Left forelimb (tissue), 1 donor: ENCODE measurements at regions not wholly inside any gene's neighbourhood (a gene's known extent, or its start where the extent isn't known, plus 50 kb on each side); places are given as distances from the start of the nearest gene placed in this dataset.
"Not testable (repeated sequence)": the region's sequence is repeated elsewhere in the genome, so short reads cannot be mapped to it uniquely, and the experiment has no call there.

Source experiments
- DNase-seq: peaks from one replicate; pipeline ENCODE4 v3.0.0-alpha.2; 2018; ENCODE audit warnings: low spot score

GRCh38 chr5:122600924-122601323 lies 174.0 kb upstream of the SNX2 start:
- no peak for DNase-seq

- no peak for DNase-seq
Measured at GRCh38 chr5:122602700-122603099, 172.2 kb upstream of the SNX2 start.

- DNase-seq: no peak
Measured at GRCh38 chr5:122605236-122605635, 169.6 kb upstream of the SNX2 start.

GRCh38 chr5:122607818-122608217 lies 167.1 kb upstream of the SNX2 start:
- DNase-seq: no peak

GRCh38 chr5:122608222-122608621 lies 166.7 kb upstream of the SNX2 start:
- no peak for DNase-seq

- DNase-seq: no peak
Measured at GRCh38 chr5:122611406-122611805, 163.5 kb upstream of the SNX2 start.

- DNase-seq: no peak
Measured at GRCh38 chr5:122612901-122613300, 162.0 kb upstream of the SNX2 start.

- no peak for DNase-seq
Measured at GRCh38 chr5:122615146-122615545, 159.7 kb upstream of the SNX2 start.

- no peak for DNase-seq
Measured at GRCh38 chr5:122615832-122616231, 159.0 kb upstream of the SNX2 start.

GRCh38 chr5:122618046-122618445 lies 156.8 kb upstream of the SNX2 start:
- not testable (repeated sequence) for DNase-seq

- DNase-seq: not testable (repeated sequence)
Measured at GRCh38 chr5:122620768-122621167, 154.1 kb upstream of the SNX2 start.

- DNase-seq: not testable (repeated sequence)
Measured at GRCh38 chr5:122628714-122629113, 146.2 kb upstream of the SNX2 start.

- no peak for DNase-seq
Measured at GRCh38 chr5:122629121-122629677, 145.7 kb upstream of the SNX2 start.

- no peak for DNase-seq
Measured at GRCh38 chr5:122638581-122638980, 136.3 kb upstream of the SNX2 start.

- no peak for DNase-seq
Measured at GRCh38 chr5:122639033-122639432, 135.8 kb upstream of the SNX2 start.

- no peak for DNase-seq
Measured at GRCh38 chr5:122639864-122640263, 135.0 kb upstream of the SNX2 start.

GRCh38 chr5:122649080-122649479 lies 125.8 kb upstream of the SNX2 start:
- no peak for DNase-seq

- no peak for DNase-seq
Measured at GRCh38 chr5:122653087-122654017, 121.5 kb upstream of the SNX2 start.

- DNase-seq: no peak
Measured at GRCh38 chr5:122656160-122656559, 118.7 kb upstream of the SNX2 start.

- DNase-seq: no peak
Measured at GRCh38 chr5:122656577-122656976, 118.3 kb upstream of the SNX2 start.

- DNase-seq: no peak
Measured at GRCh38 chr5:122661496-122662180, 113.2 kb upstream of the SNX2 start.

- no peak for DNase-seq
Measured at GRCh38 chr5:122665051-122665450, 109.8 kb upstream of the SNX2 start.

GRCh38 chr5:122668552-122668951 lies 106.3 kb upstream of the SNX2 start:
- no peak for DNase-seq
